CD4-positive, alpha-beta memory T cell (primary cell): ENCODE measurements at regions not wholly inside any gene's neighbourhood (a gene's known extent, or its start where the extent isn't known, plus 50 kb on each side); places are given as distances from the start of the nearest gene placed in this dataset.

Experiments
- CTCF ChIA-PET: fragments of 350-600 bp; sonication (Branson Sonifier 250); formaldehyde crosslinking; loops from one replicate; lab custom pipeline; 2021; ENCODE audit warnings: inconsistent platforms; ENCODE audit not compliant: partially characterized antibody; lab: Charles Lee
- POLR2A ChIA-PET: fragments of 350-600 bp; sonication (Branson Sonifier 250); formaldehyde crosslinking; loops from one replicate; lab custom pipeline; 2021; ENCODE audit not compliant: partially characterized antibody; lab: Charles Lee
- DNase-seq, 5 donors: peaks; one replicate each; pipeline versions ENCODE4 v3.0.0 to v3.0.0-alpha.2; 2020 to 2022; ENCODE audit warnings: mixed read lengths in 1 of 5
- H3K27ac ChIP-seq: one replicate; pipeline ENCODE4 v1.7.0; 2013; ENCODE audit warnings: low read depth, low read length
- H3K27me3 ChIP-seq: 2 replicates; pipeline ENCODE4 v1.7.0; 2013; ENCODE audit warnings: mild to moderate bottlenecking, low read length, moderate library complexity; ENCODE audit not compliant: insufficient read depth
- H3K36me3 ChIP-seq: 2 replicates; pipeline ENCODE4 v1.7.0; 2013; ENCODE audit warnings: mild to moderate bottlenecking, low read length, moderate library complexity; ENCODE audit not compliant: insufficient read depth
- H3K4me1 ChIP-seq: 2 replicates; pipeline ENCODE4 v1.7.0; 2013; ENCODE audit warnings: mild to moderate bottlenecking, low read length, moderate library complexity; ENCODE audit not compliant: insufficient read depth
- H3K4me3 ChIP-seq, 2 donors: one replicate each; pipeline ENCODE4 v1.7.0; 2013; ENCODE audit warnings: low read length in 2 of 2, mild to moderate bottlenecking in 1 of 2
- H3K9me3 ChIP-seq, 2 donors: one replicate each; pipeline ENCODE4 v1.7.0; 2013; ENCODE audit warnings: low read length in 2 of 2, control low read depth in 1 of 2; ENCODE audit not compliant: control insufficient read depth in 1 of 2
- H3K27ac Mint-ChIP-seq, 7 donors: one replicate each; pipeline ENCODE4 v1.8.0; 2020 to 2021; ENCODE audit warnings: mixed read lengths in 7 of 7, mild to moderate bottlenecking in 6 of 7, inconsistent platforms in 3 of 7, moderate library complexity in 3 of 7
- H3K27me3 Mint-ChIP-seq, 2 donors: one replicate each; pipeline ENCODE4 v1.8.0; 2020 to 2021; ENCODE audit warnings: mixed read lengths in 2 of 2
- H3K36me3 Mint-ChIP-seq, 2 donors: one replicate each; pipeline ENCODE4 v1.8.0; 2020 to 2021; ENCODE audit warnings: mixed read lengths in 2 of 2, inconsistent platforms in 1 of 2, mild to moderate bottlenecking in 1 of 2
- H3K4me1 Mint-ChIP-seq, 4 donors: one replicate each; pipeline ENCODE4 v1.8.0; 2020 to 2021; ENCODE audit warnings: mixed read lengths in 4 of 4, mild to moderate bottlenecking in 1 of 4
- H3K4me3 Mint-ChIP-seq, 8 donors: one replicate each; pipeline ENCODE4 v1.8.0; 2020 to 2021; ENCODE audit warnings: mixed read lengths in 8 of 8, mild to moderate bottlenecking in 7 of 8, moderate library complexity in 6 of 8, inconsistent platforms in 3 of 8
- H3K9me3 Mint-ChIP-seq, 8 donors: one replicate each; pipeline ENCODE4 v1.8.0; 2020 to 2021; ENCODE audit warnings: mixed read lengths in 8 of 8, mild to moderate bottlenecking in 5 of 8, inconsistent platforms in 3 of 8, moderate library complexity in 1 of 8
- intact Hi-C: fragments of 100-400 bp; cut with micrococcal nuclease; formaldehyde crosslinking; loops from one replicate; pipeline ENCODE4 v1.15.1; 2023

DNA sequence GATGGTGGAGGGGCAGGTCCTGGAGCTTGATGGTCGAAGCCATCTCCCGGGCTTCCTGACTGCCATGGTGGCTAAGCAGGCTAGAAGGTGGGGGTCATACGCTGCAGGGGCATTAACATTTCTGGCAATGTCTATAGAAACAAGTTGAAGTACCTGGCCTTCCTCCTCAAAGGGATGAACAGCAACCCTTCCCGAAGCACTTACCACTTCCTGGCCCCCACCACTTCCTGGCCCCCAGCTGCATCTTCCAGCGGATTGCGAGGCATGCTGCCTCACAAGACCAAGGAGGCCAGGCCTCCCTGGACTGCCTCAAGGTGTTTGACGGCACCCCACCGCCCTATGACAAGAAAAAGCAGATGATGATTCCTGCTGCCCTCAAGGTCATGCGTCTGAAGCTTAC, 97.0 kb upstream of the MOCS2 start:
- Mint-ChIP-seq H3K9me3 (peaks cover 0 to 2% (median 0%) of the 10 kb centered on the region in 8 donors), H3K36me3 (no peaks in the 10 kb centered on the region), H3K27ac (no peak overlapping the region), H3K4me3 (no peak overlapping the region), H3K4me1 (no peaks in the 10 kb centered on the region), H3K27me3 (peaks cover 0 to 3% of the 10 kb centered on the region in 2 donors)
- DNase-seq, result no peak
- no peaks in the 10 kb centered on the region for H3K4me1 ChIP-seq
- no peaks in the 10 kb centered on the region for H3K27me3 ChIP-seq
- H3K9me3 ChIP-seq, result no peaks in the 10 kb centered on the region
- CTCF ChIA-PET, result no interaction called here
- POLR2A ChIA-PET, result no interaction called here
- no peak overlapping the region for H3K4me3 ChIP-seq
- H3K27ac ChIP-seq, result no peak overlapping the region
- no peaks in the 10 kb centered on the region for H3K36me3 ChIP-seq
- intact Hi-C loops, result no loop called here

DNA sequence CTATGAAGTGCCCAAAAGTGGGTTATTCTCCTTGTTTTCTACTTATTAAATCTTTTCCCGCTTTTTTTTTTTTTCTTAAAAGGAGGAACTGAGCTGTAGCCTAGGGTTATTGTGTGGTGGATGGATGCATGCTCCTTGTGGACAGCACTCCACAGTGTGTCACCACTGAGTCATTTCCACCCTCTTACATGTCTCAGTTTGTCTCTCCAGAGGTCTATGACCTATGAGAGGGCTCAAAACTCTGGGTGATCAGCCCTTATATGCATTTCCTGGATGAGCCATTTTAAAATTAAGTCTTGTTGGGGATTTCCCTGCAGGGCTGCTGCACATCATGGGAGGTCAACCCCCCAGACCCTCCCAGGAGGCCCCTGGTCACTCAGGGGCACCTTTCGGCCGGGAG, 102.2 kb upstream of the MOCS2 start:
- Mint-ChIP-seq H3K27ac (no peak overlapping the region), H3K4me1 (no peaks in the 10 kb centered on the region), H3K9me3 (peaks cover 0 to 15% (median 6%) of the 10 kb centered on the region in 8 donors), H3K4me3 (no peak overlapping the region), H3K27me3 (peaks cover 1 to 2% of the 10 kb centered on the region in 2 donors), H3K36me3 (no peaks in the 10 kb centered on the region)
- no peak for DNase-seq
- Histone ChIP-seq H3K4me3 (no peak overlapping the region), H3K4me1 (no peaks in the 10 kb centered on the region), H3K9me3 (no peaks in the 10 kb centered on the region), H3K27ac (no peak overlapping the region), H3K36me3 (no peaks in the 10 kb centered on the region), H3K27me3 (no peaks in the 10 kb centered on the region)
- ChIA-PET POLR2A (no interaction called here), CTCF (no interaction called here)
- intact Hi-C loops, result no loop called here

DNA sequence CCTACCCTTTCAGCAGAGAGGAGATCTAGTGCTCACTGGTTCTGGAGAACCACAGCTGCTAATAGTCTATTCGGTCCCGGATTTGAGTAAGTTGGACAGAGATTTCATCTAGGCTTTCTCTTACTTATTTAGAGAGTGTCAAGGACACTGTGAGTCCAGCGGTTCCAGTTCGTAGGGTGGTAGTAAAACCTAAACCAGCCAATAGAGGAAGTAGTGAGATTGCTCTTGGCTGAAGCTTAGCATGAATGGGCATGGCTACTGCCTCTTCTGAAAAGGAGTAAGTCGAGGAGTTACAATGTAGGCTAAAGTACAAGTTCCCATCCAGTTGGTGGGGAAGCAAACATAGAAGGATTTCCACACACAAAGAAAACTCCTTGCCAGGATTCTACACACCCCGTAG, 109.6 kb upstream of the MOCS2 start:
- ChIA-PET CTCF (no interaction called here), POLR2A (no interaction called here)
- intact Hi-C loops, result no loop called here
- Mint-ChIP-seq H3K36me3 (no peaks in the 10 kb centered on the region), H3K4me1 (no peaks in the 10 kb centered on the region), H3K27ac (no peak overlapping the region), H3K27me3 (peaks cover 0 to 1% of the 10 kb centered on the region in 2 donors), H3K4me3 (no peak overlapping the region), H3K9me3 (peaks cover 0 to 23% (median 4%) of the 10 kb centered on the region in 8 donors)
- no peak for DNase-seq
- H3K4me1 ChIP-seq, result no peaks in the 10 kb centered on the region
- no peaks in the 10 kb centered on the region for H3K9me3 ChIP-seq
- H3K4me3 ChIP-seq, result no peak overlapping the region
- H3K27me3 ChIP-seq, result no peaks in the 10 kb centered on the region
- no peak overlapping the region for H3K27ac ChIP-seq
- no peaks in the 10 kb centered on the region for H3K36me3 ChIP-seq

DNA sequence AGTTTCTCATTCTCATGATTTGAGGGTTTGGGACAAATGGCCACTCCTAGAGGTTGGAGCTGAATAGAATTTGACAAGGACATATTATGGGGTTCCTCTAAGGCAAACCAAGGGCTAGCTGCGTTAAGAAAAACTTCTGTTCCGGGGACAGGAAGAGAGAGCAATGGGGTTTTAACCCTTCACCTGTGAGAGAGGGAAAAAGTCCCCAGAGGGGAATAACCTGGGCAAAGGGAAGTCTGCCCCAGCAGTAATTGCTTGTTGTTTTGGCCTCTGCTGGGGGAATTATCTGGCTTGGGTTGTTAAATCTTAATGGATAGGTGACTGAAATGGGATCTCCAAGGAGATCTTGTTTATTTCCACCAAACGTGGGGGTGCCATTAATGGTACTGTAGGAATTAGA, 110.1 kb upstream of the MOCS2 start:
- peaks cover 0 to 1% of the 10 kb centered on the region in 2 donors for H3K27me3 Mint-ChIP-seq

DNA sequence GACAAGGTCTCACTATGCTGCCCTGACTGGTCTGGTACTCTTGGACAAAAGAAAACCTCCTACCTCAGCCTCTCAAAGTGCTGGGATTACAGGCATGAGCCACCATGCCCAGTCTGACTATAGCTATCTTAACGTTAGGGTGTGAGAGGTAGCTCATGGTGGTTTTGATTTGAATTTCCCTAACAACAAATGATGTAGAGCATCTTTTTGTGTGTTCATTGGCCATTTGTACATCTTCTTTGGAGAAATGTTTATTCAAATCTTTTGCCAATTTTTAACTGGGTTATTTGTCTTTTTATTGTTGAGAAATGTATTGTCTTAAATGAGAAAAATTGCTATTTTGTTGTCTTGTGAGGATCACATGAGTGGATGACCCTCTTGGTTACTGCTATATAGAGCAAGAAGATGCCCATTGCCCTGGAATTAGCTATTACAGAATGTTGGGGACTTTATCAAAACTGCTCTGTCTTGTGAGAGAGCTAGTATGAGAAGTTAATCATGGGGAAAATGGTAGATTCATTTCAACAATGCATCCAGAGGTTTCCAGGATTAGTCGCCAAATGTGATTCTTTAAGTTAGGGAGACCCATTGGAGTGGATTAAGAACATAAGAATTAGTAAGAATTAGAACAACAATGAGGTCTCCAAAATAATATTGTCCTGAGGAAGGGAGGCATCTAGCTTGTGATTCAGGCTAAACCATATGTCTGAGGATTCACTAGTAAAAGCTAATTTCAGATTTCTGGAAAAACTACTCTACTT, 124.3 kb upstream of the MOCS2 start:
- POLR2A ChIA-PET, result no interaction called here
- CTCF ChIA-PET, result no interaction called here
- Histone ChIP-seq H3K4me3 (no peak overlapping the region), H3K36me3 (no peaks in the 10 kb centered on the region), H3K4me1 (no peaks in the 10 kb centered on the region), H3K9me3 (no peaks in the 10 kb centered on the region), H3K27ac (no peak overlapping the region), H3K27me3 (no peaks in the 10 kb centered on the region)
- Mint-ChIP-seq H3K4me1 (no peaks in the 10 kb centered on the region), H3K27me3 (peaks cover 0 to 2% of the 10 kb centered on the region in 2 donors), H3K36me3 (no peaks in the 10 kb centered on the region), H3K4me3 (no peak overlapping the region), H3K27ac (no peak overlapping the region), H3K9me3 (peaks cover 0 to 6% (median 4%) of the 10 kb centered on the region in 8 donors)
- intact Hi-C loops, result no loop called here
- no peak for DNase-seq

More for the DNA sequence above, 110.1 kb upstream of the MOCS2 start:
- H3K4me3 ChIP-seq, result no peak overlapping the region
- intact Hi-C loops, result no loop called here
- Mint-ChIP-seq H3K36me3 (no peaks in the 10 kb centered on the region), H3K9me3 (peaks cover 0 to 23% (median 4%) of the 10 kb centered on the region in 8 donors), H3K4me1 (no peaks in the 10 kb centered on the region), H3K27ac (no peak overlapping the region), H3K4me3 (no peak overlapping the region)
- no peaks in the 10 kb centered on the region for H3K36me3 ChIP-seq
- no peak overlapping the region for H3K27ac ChIP-seq
- CTCF ChIA-PET, result no interaction called here
- POLR2A ChIA-PET, result no interaction called here
- H3K4me1 ChIP-seq, result no peaks in the 10 kb centered on the region
- no peak for DNase-seq
- H3K27me3 ChIP-seq, result no peaks in the 10 kb centered on the region
- no peaks in the 10 kb centered on the region for H3K9me3 ChIP-seq

DNA sequence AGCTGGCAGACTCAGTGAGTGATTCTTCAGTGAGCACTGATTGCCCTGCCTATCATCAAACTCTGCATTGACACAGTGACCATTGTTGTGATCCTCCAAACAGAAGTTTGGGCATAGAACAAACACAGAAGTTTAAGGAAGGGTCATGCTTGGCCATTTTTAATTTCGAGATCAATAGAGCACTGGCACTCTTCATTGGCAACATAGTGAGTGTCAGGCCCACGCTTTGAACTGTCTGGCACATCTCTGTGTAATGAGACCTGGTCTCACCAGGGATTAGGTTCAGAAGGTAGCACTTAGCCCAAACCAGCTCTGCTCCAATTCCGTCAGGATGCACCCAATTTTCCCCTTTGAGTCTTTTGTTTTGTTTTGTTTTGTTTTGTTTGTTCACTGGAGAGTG, 127.1 kb upstream of the MOCS2 start:
- Mint-ChIP-seq H3K36me3 (no peaks in the 10 kb centered on the region), H3K9me3 (no peaks in the 10 kb centered on the region), H3K27me3 (peaks cover 2 to 5% of the 10 kb centered on the region in 2 donors), H3K27ac (no peak overlapping the region), H3K4me3 (no peak overlapping the region), H3K4me1 (no peaks in the 10 kb centered on the region)
- intact Hi-C loops, result no loop called here
- H3K4me1 ChIP-seq, result no peaks in the 10 kb centered on the region
- no peak for DNase-seq
- no peak overlapping the region for H3K27ac ChIP-seq
- H3K27me3 ChIP-seq, result no peaks in the 10 kb centered on the region
- H3K4me3 ChIP-seq, result no peak overlapping the region
- CTCF ChIA-PET, result no interaction called here
- POLR2A ChIA-PET, result no interaction called here
- H3K36me3 ChIP-seq, result no peaks in the 10 kb centered on the region
- H3K9me3 ChIP-seq, result no peaks in the 10 kb centered on the region

DNA sequence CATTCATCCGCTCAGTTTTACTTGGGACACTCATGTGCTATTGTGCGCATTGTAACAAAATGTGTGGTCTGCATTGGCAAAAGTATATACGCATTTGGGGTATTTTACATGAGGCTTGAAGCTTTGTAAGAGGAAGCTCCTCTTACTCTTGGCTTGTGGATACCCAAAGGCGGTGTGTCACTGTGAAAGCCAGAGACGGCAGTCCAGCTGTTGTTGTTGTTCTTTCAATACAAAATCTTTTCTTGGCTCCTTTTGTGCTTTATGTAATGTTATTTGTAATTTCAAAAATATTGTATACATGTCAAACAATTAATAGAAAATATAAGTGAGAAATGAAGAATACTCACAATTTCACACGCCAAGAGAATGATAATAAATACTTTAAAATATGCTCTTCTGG, 128.3 kb upstream of the MOCS2 start:
- DNase-seq, result no peak
- Histone ChIP-seq H3K27ac (no peak overlapping the region), H3K4me3 (no peak overlapping the region), H3K36me3 (no peaks in the 10 kb centered on the region), H3K4me1 (no peaks in the 10 kb centered on the region), H3K9me3 (no peaks in the 10 kb centered on the region), H3K27me3 (no peaks in the 10 kb centered on the region)
- no peaks in the 10 kb centered on the region for H3K36me3 Mint-ChIP-seq
- H3K9me3 Mint-ChIP-seq, result no peaks in the 10 kb centered on the region
- no peak overlapping the region for H3K4me3 Mint-ChIP-seq
- ChIA-PET CTCF (no interaction called here), POLR2A (no interaction called here)
- no peaks in the 10 kb centered on the region for H3K4me1 Mint-ChIP-seq
- peaks cover 4 to 5% of the 10 kb centered on the region in 2 donors for H3K27me3 Mint-ChIP-seq
- no peak overlapping the region for H3K27ac Mint-ChIP-seq
- intact Hi-C loops, result no loop called here
